HepG2 (cell line): ENCODE measurements at regions not wholly inside any gene's neighbourhood (a gene's known extent, or its start where the extent isn't known, plus 50 kb on each side); places are given as distances from the start of the nearest gene placed in this dataset.

Experiments
- ATAC-seq: fragments of 200-7000 bp; cut with Tn5 transposase; 3 replicates; pipeline ENCODE4 v1.9.1; 2020; ENCODE audit warnings: mild to moderate bottlenecking, moderate library complexity
- BruUV-seq: library from RNA; stranded (reverse); fragments of 400-500 nt; replicated peaks from 2 replicates; lab custom pipeline; 2021; lab: Mats Ljungman, UMichigan
- CTCF ChIA-PET: fragments of 300-600 bp; formaldehyde crosslinking; extraction: SDS; loops from one replicate; lab custom pipeline; 2021; ENCODE audit warnings: low total read pairs, inconsistent platforms, low intra/inter-chr PET ratio; lab: Yijun Ruan, JAX
- POLR2A ChIA-PET: fragments of 350-600 bp; sonication (Branson Sonifier 250); formaldehyde crosslinking; loops from one replicate; lab custom pipeline; 2020; ENCODE audit warnings: antibody characterized with exemption, inconsistent platforms; lab: Yijun Ruan, JAX
- DNase-seq: peaks from one replicate; pipeline ENCODE4 v3.0.0-alpha.2; 2015; ENCODE audit warnings: low spot score
- FAIRE-seq: peaks from 3 replicates; lab custom pipeline; 2011; peaks lifted over from hg19 to GRCh38; lab: Jason Lieb, UNC
- H2AFZ ChIP-seq: one replicate; pipeline ENCODE4 v1.6.1; 2011; ENCODE audit warnings: low read length, inconsistent platforms
- H3K27ac ChIP-seq: fragments of 300-600 bp; 3 replicates; pipeline ENCODE4 v1.8.0; 2011; ENCODE audit warnings: mixed run types, mild to moderate bottlenecking, mixed read lengths, low read length, inconsistent platforms; ENCODE audit not compliant: insufficient read depth; ENCODE audit errors: extremely low read length
- H3K27me3 ChIP-seq, 2 experiments: fragments of 200-600 bp in 1 of 2; 2 replicates in 1 of 2; 3 replicates in 1 of 2; pipeline versions ENCODE4 v1.6.0 to v1.8.0; 2011; ENCODE audit warnings: low read length in 2 of 2, mild to moderate bottlenecking in 2 of 2, moderate library complexity in 2 of 2, inconsistent platforms in 1 of 2; ENCODE audit not compliant: insufficient read depth in 2 of 2, control insufficient read depth in 1 of 2
- H3K36me3 ChIP-seq, 2 experiments: fragments of 200-600 bp in 1 of 2; replicated peaks in 1 of 2; 2 replicates in 1 of 2; 3 replicates in 1 of 2; pipeline versions ENCODE4 v1.5.1 to v1.8.0; 2011; ENCODE audit warnings: low read length in 2 of 2, inconsistent platforms in 1 of 2; ENCODE audit not compliant: insufficient read depth in 2 of 2, control insufficient read depth in 1 of 2
- H3K4me1 ChIP-seq: 2 replicates; pipeline ENCODE4 v1.5.1; 2012; ENCODE audit warnings: low read length, inconsistent platforms; ENCODE audit not compliant: insufficient read depth
- H3K4me2 ChIP-seq: 2 replicates; pipeline ENCODE4 v1.6.0; 2011; ENCODE audit warnings: low read depth, low read length, inconsistent platforms
- H3K4me3 ChIP-seq, 3 experiments: fragments of 200-600 bp in 1 of 3; sonication (generic), shearing (Covaris generic) in 1 of 3; replicated peaks in 1 of 3; 2 replicates each; pipeline ENCODE4 v1.5.1; 2011 to 2016; ENCODE audit warnings: low read length in 3 of 3, inconsistent platforms in 2 of 3, low read depth in 2 of 3, mild to moderate bottlenecking in 2 of 3, control low read depth in 1 of 3, mixed read lengths in 1 of 3; ENCODE audit not compliant: insufficient read depth in 1 of 3
- H3K79me2 ChIP-seq: one replicate; pipeline ENCODE4 v1.6.1; 2011; ENCODE audit warnings: low read length, inconsistent platforms; ENCODE audit not compliant: insufficient read depth
- H3K9ac ChIP-seq: 2 replicates; pipeline ENCODE4 v1.6.0; 2011; ENCODE audit warnings: mild to moderate bottlenecking, low read depth, low read length, inconsistent platforms; ENCODE audit not compliant: insufficient read depth
- H3K9me3 ChIP-seq: 2 replicates; pipeline ENCODE4 v1.5.1; 2012; ENCODE audit warnings: mild to moderate bottlenecking, low read length
- H4K20me1 ChIP-seq: 2 replicates; pipeline ENCODE4 v1.6.0; 2011; ENCODE audit warnings: inconsistent platforms, mild to moderate bottlenecking, low read length, moderate library complexity; ENCODE audit not compliant: insufficient read depth
- CHD2 ChIP-seq: IDR thresholded peaks from 2 replicates; pipeline ENCODE4 v1.6.1; 2011; ENCODE audit warnings: low read depth, low read length, improper control_type of control experiment
- MEIS2 ChIP-seq: sonication (generic); formaldehyde crosslinking; IDR thresholded peaks from 2 replicates; pipeline ENCODE4 v1.9.0; 2021; ENCODE audit warnings: mild to moderate bottlenecking, missing genetic modification reagents
- MYC ChIP-seq: sonication (generic); formaldehyde crosslinking; IDR thresholded peaks from 2 replicates; pipeline ENCODE4 v1.9.0; 2021; ENCODE audit warnings: missing genetic modification reagents, borderline replicate concordance
- NFE2L2 ChIP-seq: fragments of 150-350 bp; IDR thresholded peaks from 2 replicates; pipeline ENCODE4 v1.6.1; 2014; ENCODE audit warnings: low read length
- NR2F2 ChIP-seq: IDR thresholded peaks from 2 replicates; pipeline ENCODE4 v1.6.1; 2012; ENCODE audit warnings: low read depth, inconsistent platforms, borderline replicate concordance
- PAWR ChIP-seq: sonication (generic); formaldehyde crosslinking; IDR thresholded peaks from 2 replicates; pipeline ENCODE4 v1.4.0; 2020; ENCODE audit warnings: missing genetic modification reagents, mild to moderate bottlenecking, borderline replicate concordance
- SOX13 ChIP-seq, 3 experiments: fragments of 450-650 bp in 1 of 3; sonication (generic) in 1 of 3; formaldehyde crosslinking in 1 of 3; IDR thresholded peaks in 2 of 3; conservative IDR thresholded peaks in 1 of 3; 2 replicates each; pipeline versions ENCODE4 v1.5.0 to v1.6.1; 2016 to 2020; ENCODE audit warnings: antibody characterized with exemption in 1 of 3, mild to moderate bottlenecking in 1 of 3, missing compliant biosample characterization in 1 of 3, missing genetic modification reagents in 1 of 3, moderate library complexity in 1 of 3
- TBX2 ChIP-seq: sonication (generic); formaldehyde crosslinking; IDR thresholded peaks from 2 replicates; pipeline ENCODE4 v1.5.0; 2020; ENCODE audit warnings: missing genetic modification reagents, mild to moderate bottlenecking, borderline replicate concordance
- ZMAT5 ChIP-seq: sonication (generic); formaldehyde crosslinking; IDR thresholded peaks from 2 replicates; pipeline ENCODE4 v1.5.0; 2020; ENCODE audit warnings: mild to moderate bottlenecking, low read depth, missing genetic modification reagents, borderline replicate concordance
- ZNF7 ChIP-seq: IDR thresholded peaks from 2 replicates; pipeline ENCODE4 v1.6.1; 2016; ENCODE audit warnings: missing biosample characterization, missing genetic modification reagents
- WGBS: methylation state at CpG from one replicate; pipeline ENCODE4 v1.1.6; 2017; ENCODE audit warnings: low lambda C conversion rate; 5-methylcytosine and 5-hydroxymethylcytosine counted together
- in situ Hi-C: cut with HindIII; loops from 2 replicates; pipeline ENCODE4 v1.10.0; 2017; ENCODE audit warnings: low pct_unique_long_range_greater_than_20kb; ENCODE audit not compliant: extremely low pct_ligation_motif_present
- intact Hi-C: fragments of 100-400 bp; cut with micrococcal nuclease; formaldehyde crosslinking; loops from one replicate; pipeline ENCODE4 v1.10.0; 2022; ENCODE audit not compliant: unreplicated experiment
- TF ChIP-seq, protein P1 (sequence below): IDR thresholded peaks from 2 replicates; pipeline ENCODE4 v1.4.0; 2020; ENCODE audit warnings: mild to moderate bottlenecking, missing genetic modification reagents
- TF ChIP-seq, protein P2 (sequence below): sonication (generic); formaldehyde crosslinking; conservative IDR thresholded peaks from 2 replicates; pipeline ENCODE4 v1.4.0; 2020; ENCODE audit warnings: missing genetic modification reagents

DNA sequence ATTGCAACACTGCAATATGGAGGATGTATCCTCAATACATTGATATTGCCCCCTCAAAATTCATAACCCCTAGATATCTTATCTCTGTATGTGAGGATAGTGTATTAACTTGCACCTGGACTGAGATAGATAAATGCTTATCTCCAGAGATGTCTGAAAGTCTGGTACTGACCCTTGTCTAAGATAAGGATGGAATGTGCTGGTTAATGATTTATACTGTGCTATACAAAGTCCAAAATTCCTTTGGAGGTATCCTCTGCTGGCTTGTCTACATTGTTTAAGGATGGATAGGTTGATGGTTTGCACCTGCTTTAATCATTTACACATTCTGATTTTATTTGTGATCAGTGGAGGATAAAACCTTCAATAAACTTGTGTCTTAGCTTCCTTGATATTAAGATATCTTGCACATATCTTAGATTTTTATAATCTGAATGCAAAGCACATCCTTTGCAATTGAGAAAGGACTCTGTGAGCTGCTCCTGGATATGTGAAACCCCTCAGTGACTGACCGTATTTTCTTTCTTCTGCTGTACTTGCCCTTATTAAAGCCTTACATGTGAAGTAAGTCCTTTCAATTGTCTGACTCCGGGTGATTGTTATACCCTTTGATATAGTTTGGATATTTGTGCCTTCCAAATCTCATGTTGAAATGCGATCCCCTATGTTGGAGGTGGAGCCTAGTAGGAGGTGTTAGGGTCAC lies 430.3 kb upstream of the MAOA start (continued):
- TF ChIP-seq, protein P1, sequence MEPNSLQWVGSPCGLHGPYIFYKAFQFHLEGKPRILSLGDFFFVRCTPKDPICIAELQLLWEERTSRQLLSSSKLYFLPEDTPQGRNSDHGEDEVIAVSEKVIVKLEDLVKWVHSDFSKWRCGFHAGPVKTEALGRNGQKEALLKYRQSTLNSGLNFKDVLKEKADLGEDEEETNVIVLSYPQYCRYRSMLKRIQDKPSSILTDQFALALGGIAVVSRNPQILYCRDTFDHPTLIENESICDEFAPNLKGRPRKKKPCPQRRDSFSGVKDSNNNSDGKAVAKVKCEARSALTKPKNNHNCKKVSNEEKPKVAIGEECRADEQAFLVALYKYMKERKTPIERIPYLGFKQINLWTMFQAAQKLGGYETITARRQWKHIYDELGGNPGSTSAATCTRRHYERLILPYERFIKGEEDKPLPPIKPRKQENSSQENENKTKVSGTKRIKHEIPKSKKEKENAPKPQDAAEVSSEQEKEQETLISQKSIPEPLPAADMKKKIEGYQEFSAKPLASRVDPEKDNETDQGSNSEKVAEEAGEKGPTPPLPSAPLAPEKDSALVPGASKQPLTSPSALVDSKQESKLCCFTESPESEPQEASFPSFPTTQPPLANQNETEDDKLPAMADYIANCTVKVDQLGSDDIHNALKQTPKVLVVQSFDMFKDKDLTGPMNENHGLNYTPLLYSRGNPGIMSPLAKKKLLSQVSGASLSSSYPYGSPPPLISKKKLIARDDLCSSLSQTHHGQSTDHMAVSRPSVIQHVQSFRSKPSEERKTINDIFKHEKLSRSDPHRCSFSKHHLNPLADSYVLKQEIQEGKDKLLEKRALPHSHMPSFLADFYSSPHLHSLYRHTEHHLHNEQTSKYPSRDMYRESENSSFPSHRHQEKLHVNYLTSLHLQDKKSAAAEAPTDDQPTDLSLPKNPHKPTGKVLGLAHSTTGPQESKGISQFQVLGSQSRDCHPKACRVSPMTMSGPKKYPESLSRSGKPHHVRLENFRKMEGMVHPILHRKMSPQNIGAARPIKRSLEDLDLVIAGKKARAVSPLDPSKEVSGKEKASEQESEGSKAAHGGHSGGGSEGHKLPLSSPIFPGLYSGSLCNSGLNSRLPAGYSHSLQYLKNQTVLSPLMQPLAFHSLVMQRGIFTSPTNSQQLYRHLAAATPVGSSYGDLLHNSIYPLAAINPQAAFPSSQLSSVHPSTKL (CRISPR knock-in tag), result peak; percentile 56
- TF ChIP-seq TBX2 (no peak), SOX13 (IDR thresholded peaks at IDR 0.05) (no peak), SOX13 (CRISPR knock-in tag; conservative IDR thresholded peaks at IDR 0.05 in 1 of 2, IDR thresholded peaks at IDR 0.05 in 1 of 2) (peak in 1 of 2 experiments; percentile 66; a peak in 2 of 4 replicates)

DNA sequence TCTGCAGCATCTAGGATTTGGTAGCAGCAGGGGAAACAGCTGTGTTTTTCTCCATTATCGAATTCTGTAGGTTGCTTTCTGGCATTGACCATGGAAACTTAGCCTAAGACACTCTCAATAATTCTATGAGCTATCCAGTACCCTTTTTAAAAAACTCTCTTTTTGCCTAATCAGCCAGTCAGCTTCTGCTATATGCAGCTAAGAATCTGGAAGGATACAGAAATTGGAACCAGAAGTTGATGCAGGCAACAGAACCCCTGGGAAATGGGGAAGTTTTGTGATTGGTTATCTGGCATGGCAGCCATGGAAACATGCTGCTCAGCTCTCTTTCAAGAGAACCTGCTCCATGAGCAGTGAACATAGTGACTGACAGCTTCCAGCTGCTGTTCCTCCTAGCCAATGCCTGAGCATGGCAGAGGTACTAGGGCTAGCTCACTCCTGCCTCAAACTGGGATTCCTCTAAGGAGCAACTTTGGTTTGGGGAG lies 417.6 kb upstream of the MAOA start:
- BruUV-seq, result no TSS peak
- H3K27ac ChIP-seq, result no peak overlapping the region
- no peak for TF ChIP-seq MEIS2
- no peak for TF ChIP-seq ZNF7 (CRISPR knock-in tag)
- TF ChIP-seq ZMAT5, result no peak
- no peak for TF ChIP-seq PAWR (CRISPR knock-in tag)
- TF ChIP-seq MYC (CRISPR knock-in tag), result no peak
- no peak for TF ChIP-seq NR2F2
- no peak for TF ChIP-seq NFE2L2
- TF ChIP-seq, protein P2, sequence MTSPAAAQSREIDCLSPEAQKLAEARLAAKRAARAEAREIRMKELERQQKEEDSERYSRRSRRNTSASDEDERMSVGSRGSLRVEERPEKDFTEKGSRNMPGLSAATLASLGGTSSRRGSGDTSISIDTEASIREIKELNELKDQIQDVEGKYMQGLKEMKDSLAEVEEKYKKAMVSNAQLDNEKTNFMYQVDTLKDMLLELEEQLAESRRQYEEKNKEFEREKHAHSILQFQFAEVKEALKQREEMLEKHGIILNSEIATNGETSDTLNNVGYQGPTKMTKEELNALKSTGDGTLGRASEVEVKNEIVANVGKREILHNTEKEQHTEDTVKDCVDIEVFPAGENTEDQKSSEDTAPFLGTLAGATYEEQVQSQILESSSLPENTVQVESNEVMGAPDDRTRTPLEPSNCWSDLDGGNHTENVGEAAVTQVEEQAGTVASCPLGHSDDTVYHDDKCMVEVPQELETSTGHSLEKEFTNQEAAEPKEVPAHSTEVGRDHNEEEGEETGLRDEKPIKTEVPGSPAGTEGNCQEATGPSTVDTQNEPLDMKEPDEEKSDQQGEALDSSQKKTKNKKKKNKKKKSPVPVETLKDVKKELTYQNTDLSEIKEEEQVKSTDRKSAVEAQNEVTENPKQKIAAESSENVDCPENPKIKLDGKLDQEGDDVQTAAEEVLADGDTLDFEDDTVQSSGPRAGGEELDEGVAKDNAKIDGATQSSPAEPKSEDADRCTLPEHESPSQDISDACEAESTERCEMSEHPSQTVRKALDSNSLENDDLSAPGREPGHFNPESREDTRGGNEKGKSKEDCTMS (CRISPR knock-in tag), result no peak
- no peak for TF ChIP-seq CHD2

More for the DNA sequence above, 417.6 kb upstream of the MAOA start:
- Histone ChIP-seq H3K36me3 (no peaks in the 10 kb centered on the region), H4K20me1 (no peaks in the 10 kb centered on the region), H3K79me2 (no peaks in the 10 kb centered on the region), H3K27me3 (no peaks in the 10 kb centered on the region), H3K4me2 (no peak overlapping the region), H3K9ac (no peak overlapping the region), H3K9me3 (no peaks in the 10 kb centered on the region), H3K4me1 (no peaks in the 10 kb centered on the region), H3K4me3 (no peak overlapping the region), H2AFZ (no peak overlapping the region)
- CTCF ChIA-PET, result no interaction called here
- intact Hi-C loops, result no loop called here
- POLR2A ChIA-PET, result no interaction called here
- ATAC-seq, result no peak
- in situ Hi-C loops, result no loop called here
- no peak for DNase-seq
- no peak for FAIRE-seq
- 0% methylated on average over 1 of the region's 1 CpG for WGBS
